Astrocyte (in vitro differentiated cells and primary cell): ENCODE measurements at regions not wholly inside any gene's neighbourhood (a gene's known extent, or its start where the extent isn't known, plus 50 kb on each side); places are given as distances from the start of the nearest gene placed in this dataset.

Experiments
- CTCF ChIP-seq: IDR thresholded peaks from 2 replicates; pipeline ENCODE4 v1.5.1; 2011; ENCODE audit warnings: low read depth, mild to moderate bottlenecking, inconsistent platforms, low read length, moderate library complexity; ENCODE audit not compliant: insufficient read depth
- EZH2 ChIP-seq: IDR thresholded peaks from 2 replicates; pipeline ENCODE4 v1.6.1; 2012; ENCODE audit warnings: mild to moderate bottlenecking, low read length, inconsistent platforms; ENCODE audit not compliant: insufficient read depth

- TF ChIP-seq CTCF (no peak), EZH2 (no peak)
Observed at GRCh38 chr6:63502156-63502555, 70.1 kb upstream of the LOC128125822 start.
